ENCODE measurements at regions not wholly inside any gene's neighbourhood (a gene's known extent, or its start where the extent isn't known, plus 50 kb on each side); places are given as distances from the start of the nearest gene placed in this dataset.

- H3K9me3 Mint-ChIP-seq, result peaks cover 18% of the 10 kb centered on the region
- H3K4me3 Mint-ChIP-seq, result no peak overlapping the region
- H3K27me3 Mint-ChIP-seq (ENCODE audit: low read depth, poor library complexity), result peaks cover 52% of the 10 kb centered on the region
- no peaks in the 10 kb centered on the region for H3K36me3 Mint-ChIP-seq (ENCODE audit: low read depth)
- H3K27ac Mint-ChIP-seq, result no peak overlapping the region
- peaks cover 13% of the 10 kb centered on the region for H3K4me1 Mint-ChIP-seq
- no peak for DNase-seq
- no peak for TF ChIP-seq CTCF (IDR thresholded peaks at IDR 0.05)
These were observed 129.6 kb downstream of the BARX1 start for GRCh38 chr9:93825348-93826115.

- Mint-ChIP-seq H3K27ac (no peak overlapping the region), H3K27me3 (ENCODE audit: low read depth, poor library complexity) (peaks cover 57% of the 10 kb centered on the region), H3K4me1 (peaks cover 13% of the 10 kb centered on the region), H3K4me3 (no peak overlapping the region), H3K9me3 (peaks cover 18% of the 10 kb centered on the region), H3K36me3 (ENCODE audit: low read depth) (no peaks in the 10 kb centered on the region)
- no peak for DNase-seq
- no peak for TF ChIP-seq CTCF (IDR thresholded peaks at IDR 0.05)
These were observed 130.5 kb downstream of the BARX1 start for GRCh38 chr9:93824386-93825294.

GRCh38 chr9:93823245-93824072 lies 131.7 kb downstream of the BARX1 start:
- Mint-ChIP-seq H3K27me3 (ENCODE audit: low read depth, poor library complexity) (peaks cover 63% of the 10 kb centered on the region), H3K27ac (no peak overlapping the region)

GRCh38 chr9:93822229-93822628 lies 132.9 kb downstream of the BARX1 start:
- Mint-ChIP-seq H3K36me3 (ENCODE audit: low read depth) (no peaks in the 10 kb centered on the region), H3K4me3 (no peak overlapping the region), H3K27ac (no peak overlapping the region), H3K9me3 (peaks cover 18% of the 10 kb centered on the region), H3K27me3 (ENCODE audit: low read depth, poor library complexity) (peaks cover 70% of the 10 kb centered on the region), H3K4me1 (peaks cover 12% of the 10 kb centered on the region)
- TF ChIP-seq CTCF (IDR thresholded peaks at IDR 0.05), result no peak
- DNase-seq, result no peak

More at GRCh38 chr9:93823245-93824072, 131.7 kb downstream of the BARX1 start:
- H3K9me3 Mint-ChIP-seq, result peaks cover 18% of the 10 kb centered on the region
- TF ChIP-seq CTCF (IDR thresholded peaks at IDR 0.05), result no peak
- no peak overlapping the region for H3K4me3 Mint-ChIP-seq
- H3K4me1 Mint-ChIP-seq, result peaks cover 13% of the 10 kb centered on the region
- DNase-seq, result no peak
- no peaks in the 10 kb centered on the region for H3K36me3 Mint-ChIP-seq (ENCODE audit: low read depth)

- TF ChIP-seq CTCF (IDR thresholded peaks at IDR 0.05), result no peak
- H3K4me1 Mint-ChIP-seq, result peaks cover 5% of the 10 kb centered on the region
- H3K4me3 Mint-ChIP-seq, result no peak overlapping the region
- H3K27ac Mint-ChIP-seq, result no peak overlapping the region
- DNase-seq, result no peak
- peaks cover 18% of the 10 kb centered on the region for H3K9me3 Mint-ChIP-seq
- H3K27me3 Mint-ChIP-seq (ENCODE audit: low read depth, poor library complexity), result peaks cover 68% of the 10 kb centered on the region
- H3K36me3 Mint-ChIP-seq (ENCODE audit: low read depth), result no peaks in the 10 kb centered on the region
These were observed 133.8 kb downstream of the BARX1 start for GRCh38 chr9:93821307-93821703.
